ENCODE measurements at regions not wholly inside any gene's neighbourhood (a gene's known extent, or its start where the extent isn't known, plus 50 kb on each side); places are given as distances from the start of the nearest gene placed in this dataset.

DNA sequence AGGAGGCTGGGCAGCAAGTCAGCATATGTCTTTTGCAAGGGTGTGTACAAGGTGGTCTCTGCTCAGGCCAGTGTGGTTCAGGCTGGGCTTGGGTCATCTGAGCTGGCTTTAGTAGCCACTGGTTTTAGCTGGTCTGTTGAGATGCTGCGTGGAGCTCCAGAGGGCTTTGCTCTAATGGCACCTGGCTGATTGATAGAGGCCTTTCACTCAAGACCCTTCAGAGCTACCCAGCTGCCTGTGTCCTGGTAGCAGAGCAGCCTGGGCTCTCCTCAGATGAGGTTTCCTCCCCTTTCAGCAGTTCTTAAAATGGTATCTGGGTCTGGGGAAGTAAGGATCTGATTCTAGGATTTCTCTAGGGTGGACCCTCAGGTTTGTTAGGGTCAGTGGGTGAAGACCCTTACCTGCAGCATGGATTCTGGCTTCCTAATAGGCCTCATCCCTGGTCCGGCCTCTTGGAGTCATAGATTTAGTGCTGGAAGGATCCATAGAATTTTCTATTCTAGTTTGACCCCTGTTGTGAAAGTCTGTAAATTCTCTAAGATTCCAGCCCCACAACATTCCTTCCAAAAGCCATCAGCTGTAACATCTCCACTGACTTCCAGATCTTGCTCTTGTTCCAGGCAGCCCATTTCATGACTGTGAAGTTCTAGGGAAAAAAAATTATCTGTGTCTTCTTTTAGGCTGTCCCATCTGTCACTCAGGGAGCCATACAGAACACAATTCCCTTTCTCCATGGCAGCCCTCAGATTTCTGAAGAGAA, 190.2 kb upstream of the ZBED5 start:
- H2AFZ ChIP-seq (ENCODE audit: low read length), result no peak overlapping the region
- H2BK20ac ChIP-seq (ENCODE audit: low read length), result no peak overlapping the region
- no peak overlapping the region for H2AK5ac ChIP-seq (ENCODE audit: low read depth, low read length)
- no peaks in the 10 kb centered on the region for H3K23me2 ChIP-seq (ENCODE audit: low read depth, low read length)
- WGBS, 2 experiments (ENCODE audit: extremely low coverage in 1 of 2, insufficient coverage in 1 of 2, insufficient read length in 1 of 2, insufficient replicate concordance in 2 of 2, low coverage in 1 of 2, low lambda C conversion rate in 2 of 2, missing lambda C conversion rate in 1 of 2), result 60% methylated on average over 2 of the region's 2 CpGs; no CpG with 5 or more reads in 1 of the 2 experiments
- no peak overlapping the region for H2BK12ac ChIP-seq (ENCODE audit: low read depth, low read length)
- H3K36me3 ChIP-seq (ENCODE audit: control insufficient read depth in 2 of 4, insufficient read depth in 4 of 4, low read length in 3 of 4), result no peaks in the 10 kb centered on the region
- no peaks in the 10 kb centered on the region for H3K4me1 ChIP-seq (replicated peaks in 1 of 4; ENCODE audit: control insufficient read depth in 3 of 4, insufficient read depth in 4 of 4, low read length in 3 of 4)
- H3K4me2 ChIP-seq (ENCODE audit: insufficient read depth in 1 of 2, low read depth in 2 of 2, low read length in 2 of 2), result no peak overlapping the region
- FAIRE-seq, result no peak
- H3K27ac ChIP-seq (ENCODE audit: low read depth, low read length), result no peak overlapping the region
- no peak overlapping the region for H3K4me3 ChIP-seq (ENCODE audit: extremely low read depth in 1 of 4, insufficient read depth in 2 of 4, low read depth in 3 of 4, low read length in 4 of 4)
- no peak overlapping the region for H3K14ac ChIP-seq (ENCODE audit: insufficient read length)
- no peaks in the 10 kb centered on the region for H3K27me3 ChIP-seq (replicated peaks in 1 of 4; ENCODE audit: control insufficient read depth in 3 of 4, extremely low read depth in 1 of 4, insufficient read depth in 3 of 4, low read length in 3 of 4)
- no peaks in the 10 kb centered on the region for H3K79me2 ChIP-seq (ENCODE audit: control insufficient read depth in 1 of 2, insufficient read depth in 2 of 2, low read length in 2 of 2)
- no peak overlapping the region for H2BK5ac ChIP-seq (ENCODE audit: low read depth, low read length)
- H2BK120ac ChIP-seq (replicated peaks; ENCODE audit: low read depth, low read length), result no peak overlapping the region
- H4K91ac ChIP-seq (replicated peaks; ENCODE audit: insufficient read length, low read length), result no peak overlapping the region
- H2BK15ac ChIP-seq (ENCODE audit: low read length), result no peak overlapping the region; the same call in 1 of the 2 replicates
- POLR2A ChIA-PET (ENCODE audit: partially characterized antibody), result no interaction called here
- H3K79me1 ChIP-seq (ENCODE audit: low read depth, low read length), result no peaks in the 10 kb centered on the region
- H3K18ac ChIP-seq (ENCODE audit: extremely low read depth, low read length), result no peak overlapping the region
- CTCF ChIA-PET (ENCODE audit: partially characterized antibody), result interaction anchor here (0.7 to 3.0 kb wide), 6 partner anchors 11 to 218 kb away, joined by 3 to 14 read pairs (median 3); no protein-coding TSS in a partner anchor
- no peak overlapping the region for H3K4ac ChIP-seq (replicated peaks; ENCODE audit: insufficient read length, low read depth, low read length)
- H3K9me3 ChIP-seq (ENCODE audit: insufficient read depth in 2 of 2, low read depth in 1 of 2, low read length in 1 of 2), result no peaks in the 10 kb centered on the region
- H3K9ac ChIP-seq (replicated peaks in 1 of 4; ENCODE audit: extremely low read depth in 1 of 4, low read depth in 3 of 4, low read length in 3 of 4), result no peak overlapping the region
- no peak for DNase-seq (ENCODE audit: low read depth in 1 of 2, low spot score in 2 of 2)
- H4K8ac ChIP-seq (ENCODE audit: extremely low read depth, insufficient read depth, low read length), result no peak overlapping the region
- H4K5ac ChIP-seq (ENCODE audit: insufficient read length, low read depth, low read length), result no peak overlapping the region
- no peaks in the 10 kb centered on the region for H4K20me1 ChIP-seq (replicated peaks in 1 of 2; ENCODE audit: control insufficient read depth in 1 of 2, insufficient read depth in 2 of 2, low read length in 2 of 2)
- H3K56ac ChIP-seq (replicated peaks; ENCODE audit: insufficient read length, low read depth, low read length), result no peak overlapping the region
- H3K23ac ChIP-seq (ENCODE audit: insufficient read length), result no peak overlapping the region
- TF ChIP-seq TAF1 (IDR thresholded peaks at IDR 0.05; ENCODE audit: low read depth, low read length) (no peak), CTBP2 (IDR thresholded peaks at IDR 0.05; ENCODE audit: borderline replicate concordance, insufficient read depth, insufficient read length, low read length) (no peak), BCL11A (IDR thresholded peaks at IDR 0.05; ENCODE audit: low read depth in 2 of 2, low read length in 2 of 2) (no peak), BRCA1 (IDR thresholded peaks at IDR 0.05; ENCODE audit: low read depth, low read length) (no peak), TBP (IDR thresholded peaks at IDR 0.05; ENCODE audit: low read depth, low read length) (no peak), NRF1 (IDR thresholded peaks at IDR 0.05; ENCODE audit: low read depth, low read length) (no peak), GABPA (IDR thresholded peaks at IDR 0.05; ENCODE audit: borderline replicate concordance, insufficient read depth, low read length) (no peak), NANOG (IDR thresholded peaks at IDR 0.05; ENCODE audit: insufficient read depth, low read depth, low read length, poor library complexity, severe bottlenecking) (no peak), EP300 (IDR thresholded peaks at IDR 0.05; ENCODE audit: borderline replicate concordance in 1 of 2, low read depth in 2 of 2, low read length in 2 of 2) (no peak)
- TF ChIP-seq, protein P1, sequence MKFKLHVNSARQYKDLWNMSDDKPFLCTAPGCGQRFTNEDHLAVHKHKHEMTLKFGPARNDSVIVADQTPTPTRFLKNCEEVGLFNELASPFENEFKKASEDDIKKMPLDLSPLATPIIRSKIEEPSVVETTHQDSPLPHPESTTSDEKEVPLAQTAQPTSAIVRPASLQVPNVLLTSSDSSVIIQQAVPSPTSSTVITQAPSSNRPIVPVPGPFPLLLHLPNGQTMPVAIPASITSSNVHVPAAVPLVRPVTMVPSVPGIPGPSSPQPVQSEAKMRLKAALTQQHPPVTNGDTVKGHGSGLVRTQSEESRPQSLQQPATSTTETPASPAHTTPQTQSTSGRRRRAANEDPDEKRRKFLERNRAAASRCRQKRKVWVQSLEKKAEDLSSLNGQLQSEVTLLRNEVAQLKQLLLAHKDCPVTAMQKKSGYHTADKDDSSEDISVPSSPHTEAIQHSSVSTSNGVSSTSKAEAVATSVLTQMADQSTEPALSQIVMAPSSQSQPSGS (IDR thresholded peaks at IDR 0.05; ENCODE audit: low read length), result no peak
- TF ChIP-seq, protein P2, sequence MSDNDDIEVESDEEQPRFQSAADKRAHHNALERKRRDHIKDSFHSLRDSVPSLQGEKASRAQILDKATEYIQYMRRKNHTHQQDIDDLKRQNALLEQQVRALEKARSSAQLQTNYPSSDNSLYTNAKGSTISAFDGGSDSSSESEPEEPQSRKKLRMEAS (IDR thresholded peaks at IDR 0.05), result no peak

All from H1 (cell line).